GM23338 (cell line): ENCODE measurements at regions not wholly inside any gene's neighbourhood (a gene's known extent, or its start where the extent isn't known, plus 50 kb on each side); places are given as distances from the start of the nearest gene placed in this dataset.

Experiments
- ATAC-seq: fragments of 200-7000 bp; cut with Tn5 transposase; 3 replicates; pipeline ENCODE4 v1.9.1; 2020
- DNase-seq: peaks from one replicate; pipeline ENCODE4 v3.0.0-alpha.2; 2015; ENCODE audit warnings: low spot score
- H2AFZ ChIP-seq: fragments of 200-600 bp; sonication (generic); 2 replicates; pipeline ENCODE4 v1.8.0; 2016; ENCODE audit warnings: antibody characterized with exemption, mild to moderate bottlenecking, moderate library complexity
- H3F3A ChIP-seq: fragments of 200-600 bp; sonication (generic); replicated peaks from 2 replicates; pipeline ENCODE4 v1.8.0; 2017; ENCODE audit warnings: antibody characterized with exemption, mixed run types, low read depth
- H3K27ac ChIP-seq: fragments of 200-600 bp; sonication (generic); 2 replicates; pipeline ENCODE4 v1.6.1; 2016; ENCODE audit warnings: low read depth
- H3K27me3 ChIP-seq: fragments of 200-600 bp; sonication (generic); 2 replicates; pipeline ENCODE4 v1.8.0; 2016; ENCODE audit warnings: mild to moderate bottlenecking, mixed run types, moderate library complexity; ENCODE audit not compliant: insufficient read depth
- H3K36me3 ChIP-seq: fragments of 200-600 bp; sonication (generic); 2 replicates; pipeline ENCODE4 v1.8.0; 2016; ENCODE audit warnings: mild to moderate bottlenecking; ENCODE audit not compliant: insufficient read depth
- H3K4me1 ChIP-seq: fragments of 200-600 bp; sonication (generic); 2 replicates; pipeline ENCODE4 v1.8.0; 2016; ENCODE audit warnings: mild to moderate bottlenecking, moderate library complexity; ENCODE audit not compliant: insufficient read depth
- H3K4me2 ChIP-seq: fragments of 200-600 bp; sonication (generic); 2 replicates; pipeline ENCODE4 v1.7.1; 2017; ENCODE audit warnings: mixed run types
- H3K4me3 ChIP-seq: fragments of 200-600 bp; sonication (generic); 2 replicates; pipeline ENCODE4 v1.6.1; 2016; ENCODE audit warnings: mixed run types
- H3K79me2 ChIP-seq: fragments of 200-600 bp; sonication (generic); replicated peaks from 2 replicates; pipeline ENCODE4 v1.8.0; 2017; ENCODE audit warnings: mild to moderate bottlenecking; ENCODE audit not compliant: insufficient read depth
- H3K9me2 ChIP-seq: fragments of 200-600 bp; sonication (generic); 2 replicates; pipeline ENCODE4 v1.8.0; 2017; ENCODE audit not compliant: insufficient read depth
- H4K20me1 ChIP-seq: fragments of 200-600 bp; sonication (generic); replicated peaks from 2 replicates; pipeline ENCODE4 v1.8.0; 2017; ENCODE audit warnings: mild to moderate bottlenecking; ENCODE audit not compliant: insufficient read depth
- H3K27ac Mint-ChIP-seq: 2 replicates; pipeline ENCODE4 v1.8.0; 2020; ENCODE audit warnings: inconsistent platforms, mild to moderate bottlenecking, moderate library complexity, mixed read lengths
- H3K27me3 Mint-ChIP-seq: 3 replicates; pipeline ENCODE4 v1.8.0; 2022; ENCODE audit warnings: low read depth, mild to moderate bottlenecking, moderate library complexity, mixed read lengths, inconsistent platforms; ENCODE audit not compliant: insufficient read depth, poor library complexity
- H3K36me3 Mint-ChIP-seq: 3 replicates; pipeline ENCODE4 v1.8.0; 2021; ENCODE audit warnings: low read depth, mild to moderate bottlenecking, inconsistent platforms, moderate library complexity, mixed read lengths
- H3K4me1 Mint-ChIP-seq: 3 replicates; pipeline ENCODE4 v1.8.0; 2020; ENCODE audit warnings: mild to moderate bottlenecking, inconsistent platforms, mixed read lengths
- H3K4me3 Mint-ChIP-seq: 3 replicates; pipeline ENCODE4 v1.8.0; 2021; ENCODE audit warnings: moderate library complexity, mild to moderate bottlenecking, inconsistent platforms, mixed read lengths
- H3K9me3 Mint-ChIP-seq: 3 replicates; pipeline ENCODE4 v1.8.0; 2020; ENCODE audit warnings: moderate library complexity, mild to moderate bottlenecking, inconsistent platforms, mixed read lengths
- CTCF ChIP-seq, 2 experiments: fragments of 200-600 bp in 1 of 2; sonication (generic) in 1 of 2; conservative IDR thresholded peaks; 2 replicates each; pipeline versions ENCODE4 v1.5.1 to v1.6.1; 2016 to 2017; ENCODE audit warnings: antibody characterized with exemption in 2 of 2, low read depth in 2 of 2, mild to moderate bottlenecking in 2 of 2, moderate library complexity in 1 of 2
- EZH2 ChIP-seq: fragments of 200-600 bp; sonication (generic); IDR thresholded peaks from one replicate; pipeline ENCODE4 v1.8.0; 2017; ENCODE audit warnings: antibody characterized with exemption, mild to moderate bottlenecking, low read depth; ENCODE audit not compliant: unreplicated experiment
- EZH2phosphoT487 ChIP-seq: fragments of 200-600 bp; sonication (generic); IDR thresholded peaks from one replicate; pipeline ENCODE4 v1.8.1; 2018; ENCODE audit warnings: antibody characterized with exemption; ENCODE audit not compliant: unreplicated experiment
- NANOG ChIP-seq: IDR thresholded peaks from 2 replicates; pipeline ENCODE4 v1.6.1; 2016; ENCODE audit warnings: antibody characterized with exemption, borderline replicate concordance
- POLR2AphosphoS5 ChIP-seq: IDR thresholded peaks from 2 replicates; pipeline ENCODE4 v1.6.1; 2016; ENCODE audit warnings: antibody characterized with exemption, low read depth
- STAT1 ChIP-seq: IDR thresholded peaks from one replicate; pipeline ENCODE4 v1.6.1; 2016; ENCODE audit warnings: antibody characterized with exemption; ENCODE audit not compliant: unreplicated experiment
- ZNF462 ChIP-seq: fragments of 250-450 bp; sonication (Bioruptor Pico); IDR thresholded peaks from 2 replicates; pipeline ENCODE4 v1.5.0; 2020; ENCODE audit warnings: mild to moderate bottlenecking, moderate library complexity
- TF ChIP-seq, protein P1 (sequence below): IDR thresholded peaks from one replicate; pipeline ENCODE4 v1.6.1; 2018; ENCODE audit warnings: antibody characterized with exemption; ENCODE audit not compliant: unreplicated experiment

DNA sequence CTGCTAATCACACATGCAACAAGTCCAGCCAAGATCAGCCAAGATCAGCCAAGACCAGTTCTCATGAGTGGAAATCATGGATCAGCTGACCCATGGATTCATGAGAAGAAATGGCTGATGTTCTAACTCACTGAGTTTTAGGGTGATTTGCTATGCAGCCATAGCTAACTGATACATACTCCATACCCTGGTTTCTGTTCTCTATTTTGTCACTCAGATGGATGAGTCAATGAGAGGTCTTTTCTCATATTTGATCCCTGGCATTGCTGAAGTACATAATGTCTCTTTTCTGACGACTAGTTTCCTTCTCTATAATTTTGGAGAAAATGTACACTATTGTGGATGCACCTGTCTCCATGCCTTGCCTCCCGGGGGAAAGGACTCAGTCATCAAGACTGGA is 118.4 kb upstream of the LY86 start (continued):
- TF ChIP-seq CTCF (conservative IDR thresholded peaks at IDR 0.05; ENCODE audit: low read depth in 2 of 2) (no peak), EZH2phosphoT487 (no peak), NANOG (no peak), EZH2 (no peak), POLR2AphosphoS5 (no peak)
- TF ChIP-seq, protein P1, sequence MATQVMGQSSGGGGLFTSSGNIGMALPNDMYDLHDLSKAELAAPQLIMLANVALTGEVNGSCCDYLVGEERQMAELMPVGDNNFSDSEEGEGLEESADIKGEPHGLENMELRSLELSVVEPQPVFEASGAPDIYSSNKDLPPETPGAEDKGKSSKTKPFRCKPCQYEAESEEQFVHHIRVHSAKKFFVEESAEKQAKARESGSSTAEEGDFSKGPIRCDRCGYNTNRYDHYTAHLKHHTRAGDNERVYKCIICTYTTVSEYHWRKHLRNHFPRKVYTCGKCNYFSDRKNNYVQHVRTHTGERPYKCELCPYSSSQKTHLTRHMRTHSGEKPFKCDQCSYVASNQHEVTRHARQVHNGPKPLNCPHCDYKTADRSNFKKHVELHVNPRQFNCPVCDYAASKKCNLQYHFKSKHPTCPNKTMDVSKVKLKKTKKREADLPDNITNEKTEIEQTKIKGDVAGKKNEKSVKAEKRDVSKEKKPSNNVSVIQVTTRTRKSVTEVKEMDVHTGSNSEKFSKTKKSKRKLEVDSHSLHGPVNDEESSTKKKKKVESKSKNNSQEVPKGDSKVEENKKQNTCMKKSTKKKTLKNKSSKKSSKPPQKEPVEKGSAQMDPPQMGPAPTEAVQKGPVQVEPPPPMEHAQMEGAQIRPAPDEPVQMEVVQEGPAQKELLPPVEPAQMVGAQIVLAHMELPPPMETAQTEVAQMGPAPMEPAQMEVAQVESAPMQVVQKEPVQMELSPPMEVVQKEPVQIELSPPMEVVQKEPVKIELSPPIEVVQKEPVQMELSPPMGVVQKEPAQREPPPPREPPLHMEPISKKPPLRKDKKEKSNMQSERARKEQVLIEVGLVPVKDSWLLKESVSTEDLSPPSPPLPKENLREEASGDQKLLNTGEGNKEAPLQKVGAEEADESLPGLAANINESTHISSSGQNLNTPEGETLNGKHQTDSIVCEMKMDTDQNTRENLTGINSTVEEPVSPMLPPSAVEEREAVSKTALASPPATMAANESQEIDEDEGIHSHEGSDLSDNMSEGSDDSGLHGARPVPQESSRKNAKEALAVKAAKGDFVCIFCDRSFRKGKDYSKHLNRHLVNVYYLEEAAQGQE: no peak

- H4K20me1 ChIP-seq: no peaks in the 10 kb centered on the region
- no peaks in the 10 kb centered on the region for H3K27me3 ChIP-seq
- Mint-ChIP-seq H3K27me3 (peaks cover 1% of the 10 kb centered on the region), H3K9me3 (peaks cover 5% of the 10 kb centered on the region), H3K4me1 (no peaks in the 10 kb centered on the region), H3K27ac (no peak overlapping the region), H3K4me3 (no peak overlapping the region), H3K36me3 (no peaks in the 10 kb centered on the region)
- H2AFZ ChIP-seq: no peak overlapping the region
- no peaks in the 10 kb centered on the region for H3K36me3 ChIP-seq
- no peaks in the 10 kb centered on the region for H3K4me1 ChIP-seq
- no peak overlapping the region for H3K4me3 ChIP-seq
- no peaks in the 10 kb centered on the region for H3K79me2 ChIP-seq
- peaks cover 7% of the 10 kb centered on the region; the same call in 1 of the 2 replicates for H3K9me2 ChIP-seq
- DNase-seq (no peak), ATAC-seq (no peak)
- H3F3A ChIP-seq: no peaks in the 10 kb centered on the region
- H3K27ac ChIP-seq: no peak overlapping the region
- H3K4me2 ChIP-seq: no peak overlapping the region
- TF ChIP-seq NANOG (no peak), STAT1 (no peak), ZNF462 (CRISPR knock-in tag) (no peak)
- TF ChIP-seq, protein P1: no peak
Observed at GRCh38 chr6:6471276-6471675, 117.2 kb upstream of the LY86 start.
